ENCODE measurements at regions not wholly inside any gene's neighbourhood (a gene's known extent, or its start where the extent isn't known, plus 50 kb on each side); places are given as distances from the start of the nearest gene placed in this dataset.

DNA sequence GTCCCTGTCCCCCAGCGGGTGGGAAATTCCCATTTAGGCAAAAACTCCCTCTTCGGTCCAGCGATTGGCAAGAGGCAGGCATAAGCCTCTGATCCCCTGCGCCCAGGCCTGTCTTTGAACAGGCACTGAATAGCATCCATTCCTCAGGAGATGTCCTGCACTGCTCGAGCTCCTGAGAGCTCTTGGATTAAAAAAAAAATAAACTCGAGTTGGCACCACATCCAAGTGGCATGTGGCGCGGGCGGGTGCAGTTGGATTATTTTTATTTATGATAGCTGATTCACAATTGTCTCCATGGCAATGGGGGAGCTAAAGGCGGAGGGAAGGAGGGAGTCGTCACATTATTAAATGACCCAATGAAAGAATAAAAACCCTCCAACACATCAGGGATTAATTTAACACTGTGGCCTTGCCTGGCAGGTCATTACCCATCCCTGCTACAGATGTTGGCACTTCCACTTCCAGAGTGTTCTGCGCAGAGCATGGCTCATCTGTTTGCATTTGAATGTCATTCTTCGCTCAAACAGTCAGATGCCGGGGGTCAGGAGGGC, 207.2 kb downstream of the AACS start:
- Histone ChIP-seq H3K79me2 (replicated peaks; ENCODE audit: insufficient read depth, low read length) (no peaks in the 10 kb centered on the region), H2AFZ (ENCODE audit: low read depth, low read length) (no peak overlapping the region), H3K9me3 (ENCODE audit: low read length) (no peaks in the 10 kb centered on the region), H3K27ac (ENCODE audit: low read length) (no peak overlapping the region), H3K9ac (ENCODE audit: low read length) (no peak overlapping the region), H3F3A (ENCODE audit: insufficient read depth, low read length, poor library complexity, severe bottlenecking) (no peaks in the 10 kb centered on the region), H3K4me2 (ENCODE audit: low read length) (no peak overlapping the region), H3K27me3 (ENCODE audit: insufficient read depth, low read depth, low read length) (no peaks in the 10 kb centered on the region), H3K36me3 (ENCODE audit: insufficient read depth, low read length) (no peaks in the 10 kb centered on the region), H3K9me2 (ENCODE audit: insufficient read depth, low read length) (no peaks in the 10 kb centered on the region), H4K20me1 (ENCODE audit: insufficient read depth) (no peaks in the 10 kb centered on the region), H3K4me3 (ENCODE audit: low read length) (no peak overlapping the region)
- TF ChIP-seq, protein P1, sequence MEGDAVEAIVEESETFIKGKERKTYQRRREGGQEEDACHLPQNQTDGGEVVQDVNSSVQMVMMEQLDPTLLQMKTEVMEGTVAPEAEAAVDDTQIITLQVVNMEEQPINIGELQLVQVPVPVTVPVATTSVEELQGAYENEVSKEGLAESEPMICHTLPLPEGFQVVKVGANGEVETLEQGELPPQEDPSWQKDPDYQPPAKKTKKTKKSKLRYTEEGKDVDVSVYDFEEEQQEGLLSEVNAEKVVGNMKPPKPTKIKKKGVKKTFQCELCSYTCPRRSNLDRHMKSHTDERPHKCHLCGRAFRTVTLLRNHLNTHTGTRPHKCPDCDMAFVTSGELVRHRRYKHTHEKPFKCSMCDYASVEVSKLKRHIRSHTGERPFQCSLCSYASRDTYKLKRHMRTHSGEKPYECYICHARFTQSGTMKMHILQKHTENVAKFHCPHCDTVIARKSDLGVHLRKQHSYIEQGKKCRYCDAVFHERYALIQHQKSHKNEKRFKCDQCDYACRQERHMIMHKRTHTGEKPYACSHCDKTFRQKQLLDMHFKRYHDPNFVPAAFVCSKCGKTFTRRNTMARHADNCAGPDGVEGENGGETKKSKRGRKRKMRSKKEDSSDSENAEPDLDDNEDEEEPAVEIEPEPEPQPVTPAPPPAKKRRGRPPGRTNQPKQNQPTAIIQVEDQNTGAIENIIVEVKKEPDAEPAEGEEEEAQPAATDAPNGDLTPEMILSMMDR (IDR thresholded peaks at IDR 0.05; ENCODE audit: poor library complexity, severe bottlenecking) = no peak
- no peak for TF ChIP-seq EP300 (conservative IDR thresholded peaks at IDR 0.05; ENCODE audit: poor library complexity, severe bottlenecking)
- no peak for TF ChIP-seq EZH2 (IDR thresholded peaks at IDR 0.05; ENCODE audit: borderline replicate concordance, insufficient read depth, low read length, poor library complexity, severe bottlenecking)

DNA sequence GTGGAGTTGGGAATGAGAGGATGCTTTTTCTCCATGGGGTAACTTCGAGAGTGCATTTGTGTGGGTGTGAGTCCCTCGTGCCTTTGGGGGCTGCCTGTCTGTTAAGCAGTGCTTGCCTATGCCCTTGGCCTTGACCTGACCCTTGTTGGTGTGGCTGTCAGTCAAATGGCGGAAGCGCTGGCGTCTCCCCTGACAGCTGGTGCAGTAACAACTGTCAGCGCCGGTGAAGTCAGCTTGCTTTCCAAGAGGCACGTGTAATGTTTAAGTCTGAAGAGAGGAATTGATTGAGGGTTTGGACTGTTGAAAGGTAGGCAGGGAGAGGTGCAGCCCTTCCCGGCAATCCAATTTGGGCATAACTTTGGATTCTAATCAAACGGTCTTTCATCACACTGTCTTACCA, 211.3 kb downstream of the AACS start:
- Histone ChIP-seq H2AFZ (ENCODE audit: low read depth, low read length) (no peak overlapping the region), H4K20me1 (ENCODE audit: insufficient read depth) (no peaks in the 10 kb centered on the region)

DNA sequence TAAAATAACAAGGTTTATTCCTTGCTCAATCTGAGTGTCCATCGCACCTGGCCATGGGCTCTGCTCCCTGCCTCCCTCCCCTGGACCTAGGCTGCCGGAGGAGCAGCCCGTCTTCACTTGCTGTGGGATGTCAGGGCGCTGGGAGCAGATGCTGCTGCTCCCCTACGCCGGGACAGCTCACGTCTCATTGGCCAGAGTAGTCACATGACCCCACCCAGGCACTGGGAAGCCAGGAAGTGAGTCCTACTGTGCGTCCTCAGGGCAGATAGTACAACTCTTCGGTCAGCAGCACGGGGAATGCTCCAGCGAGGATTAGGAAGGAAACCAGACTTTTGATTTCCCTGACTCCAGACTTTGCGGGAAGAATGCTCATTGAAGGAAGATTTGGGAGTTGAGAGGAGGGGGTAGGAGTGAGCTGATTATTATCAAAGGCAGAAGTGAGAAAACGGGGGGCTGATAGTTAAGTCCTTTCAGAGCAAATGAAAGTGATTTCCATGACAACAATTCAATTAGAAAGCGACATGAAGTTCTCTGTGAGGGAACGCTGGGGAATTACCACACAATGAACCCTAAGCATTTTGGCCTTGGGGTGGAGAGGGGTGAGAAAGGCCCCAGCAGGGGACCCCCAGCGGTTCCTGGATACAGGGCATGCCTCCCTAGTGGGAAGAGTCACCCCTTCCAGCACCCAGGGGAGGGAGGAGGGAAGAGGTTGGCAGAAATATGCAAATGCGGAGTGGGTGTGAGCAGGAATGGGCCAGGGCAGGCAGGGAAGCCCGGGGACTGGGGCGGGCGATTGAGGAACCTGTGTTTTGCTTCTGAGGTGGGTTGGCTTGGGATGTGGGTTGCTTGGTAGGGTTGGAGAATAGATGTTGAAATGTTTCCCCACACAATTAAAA, 215.5 kb downstream of the AACS start:
- H3K36me3 ChIP-seq (ENCODE audit: insufficient read depth, low read length) = no peaks in the 10 kb centered on the region
- no peaks in the 10 kb centered on the region for H4K20me1 ChIP-seq (ENCODE audit: insufficient read depth)
- H3K79me2 ChIP-seq (replicated peaks; ENCODE audit: insufficient read depth, low read length) = no peaks in the 10 kb centered on the region
- no peak overlapping the region for H3K27ac ChIP-seq (ENCODE audit: low read length)
- H3K27me3 ChIP-seq (ENCODE audit: insufficient read depth, low read depth, low read length) = no peaks in the 10 kb centered on the region
- no peak for TF ChIP-seq EP300 (conservative IDR thresholded peaks at IDR 0.05; ENCODE audit: poor library complexity, severe bottlenecking)
- no peak for TF ChIP-seq EZH2 (IDR thresholded peaks at IDR 0.05; ENCODE audit: borderline replicate concordance, insufficient read depth, low read length, poor library complexity, severe bottlenecking)
- no peak for TF ChIP-seq SMC3 (conservative IDR thresholded peaks at IDR 0.05; ENCODE audit: poor library complexity)
- TF ChIP-seq, protein P1 (IDR thresholded peaks at IDR 0.05; ENCODE audit: poor library complexity, severe bottlenecking) = no peak
- TF ChIP-seq RAD21 (conservative IDR thresholded peaks at IDR 0.05) = no peak
- no peak overlapping the region for H3K4me2 ChIP-seq (ENCODE audit: low read length)
- no peaks in the 10 kb centered on the region for H3K9me3 ChIP-seq (ENCODE audit: low read length)
- peak overlapping the region; percentile 19 for H3K9ac ChIP-seq (ENCODE audit: low read length)
- H2AFZ ChIP-seq (ENCODE audit: low read depth, low read length) = no peak overlapping the region
- no peaks in the 10 kb centered on the region for H3K9me2 ChIP-seq (ENCODE audit: insufficient read depth, low read length)
- H3F3A ChIP-seq (ENCODE audit: insufficient read depth, low read length, poor library complexity, severe bottlenecking) = no peaks in the 10 kb centered on the region
- peak overlapping the region; percentile 38 for H3K4me3 ChIP-seq (ENCODE audit: low read length)

More for the DNA sequence above, 211.3 kb downstream of the AACS start:
- H3K4me2 ChIP-seq (ENCODE audit: low read length) = no peak overlapping the region
- H3K27ac ChIP-seq (ENCODE audit: low read length) = no peak overlapping the region
- H3F3A ChIP-seq (ENCODE audit: insufficient read depth, low read length, poor library complexity, severe bottlenecking) = no peaks in the 10 kb centered on the region
- H3K9me2 ChIP-seq (ENCODE audit: insufficient read depth, low read length) = no peaks in the 10 kb centered on the region
- no peak for TF ChIP-seq SMC3 (conservative IDR thresholded peaks at IDR 0.05; ENCODE audit: poor library complexity)
- peak; percentile 22 for TF ChIP-seq EP300 (conservative IDR thresholded peaks at IDR 0.05; ENCODE audit: poor library complexity, severe bottlenecking)
- TF ChIP-seq POLR2AphosphoS5 (IDR thresholded peaks at IDR 0.05) = peak; percentile 19
- H3K36me3 ChIP-seq (ENCODE audit: insufficient read depth, low read length) = no peaks in the 10 kb centered on the region
- no peak overlapping the region for H3K9ac ChIP-seq (ENCODE audit: low read length)
- H3K27me3 ChIP-seq (ENCODE audit: insufficient read depth, low read depth, low read length) = no peaks in the 10 kb centered on the region
- no peak overlapping the region for H3K4me3 ChIP-seq (ENCODE audit: low read length)
- H3K79me2 ChIP-seq (replicated peaks; ENCODE audit: insufficient read depth, low read length) = no peaks in the 10 kb centered on the region
- no peaks in the 10 kb centered on the region for H3K9me3 ChIP-seq (ENCODE audit: low read length)
